ENCODE measurements at regions not wholly inside any gene's neighbourhood (a gene's known extent, or its start where the extent isn't known, plus 50 kb on each side); places are given as distances from the start of the nearest gene placed in this dataset.
A peak's percentile ranks its signal among the peaks of the same experiment; 100 is the strongest.
"Not testable (repeated sequence)": the region's sequence is repeated elsewhere in the genome, so short reads cannot be mapped to it uniquely, and the experiment has no call there.

DNA sequence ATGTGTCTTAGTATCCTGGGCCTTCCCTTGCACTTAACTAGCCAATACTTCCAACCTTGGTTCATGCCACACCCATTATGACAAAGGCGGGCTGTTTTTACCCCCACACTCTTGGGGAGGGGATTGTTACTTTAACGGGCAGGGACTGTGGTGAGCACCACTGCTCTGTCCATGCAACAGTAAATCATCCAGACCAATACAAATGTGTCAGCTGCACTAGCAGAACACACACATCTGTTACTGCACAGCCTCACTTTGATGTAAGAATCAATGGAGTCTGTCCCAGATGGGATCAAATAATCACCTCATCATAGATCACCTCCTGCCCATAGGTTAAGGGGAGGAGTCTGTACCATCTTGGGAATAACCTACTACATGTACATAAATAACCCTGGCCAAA is 58.1 kb downstream of the NPAP1 start:
- DNase-seq (ENCODE audit: low read depth), result no peak

DNA sequence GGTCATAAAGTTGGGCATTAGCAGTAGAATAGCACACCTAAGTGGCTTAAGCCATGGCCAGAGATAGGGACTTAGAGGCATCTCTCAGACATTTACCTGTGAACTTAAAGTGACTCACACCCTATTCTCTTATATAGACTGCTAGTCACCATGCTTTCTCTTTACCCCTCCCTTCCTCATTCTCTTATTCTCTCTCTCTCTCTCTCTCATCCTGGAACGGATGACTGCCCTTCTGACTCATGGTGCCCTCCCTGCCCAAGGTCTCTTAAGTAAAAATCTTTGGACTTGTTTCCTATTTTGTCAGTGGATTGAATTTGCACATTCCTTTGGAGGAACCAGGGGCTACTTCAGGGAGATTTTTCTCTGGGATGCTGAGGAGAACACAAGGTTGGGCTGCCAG is 58.8 kb downstream of the NPAP1 start:
- no peak for DNase-seq (ENCODE audit: low read depth)

DNA sequence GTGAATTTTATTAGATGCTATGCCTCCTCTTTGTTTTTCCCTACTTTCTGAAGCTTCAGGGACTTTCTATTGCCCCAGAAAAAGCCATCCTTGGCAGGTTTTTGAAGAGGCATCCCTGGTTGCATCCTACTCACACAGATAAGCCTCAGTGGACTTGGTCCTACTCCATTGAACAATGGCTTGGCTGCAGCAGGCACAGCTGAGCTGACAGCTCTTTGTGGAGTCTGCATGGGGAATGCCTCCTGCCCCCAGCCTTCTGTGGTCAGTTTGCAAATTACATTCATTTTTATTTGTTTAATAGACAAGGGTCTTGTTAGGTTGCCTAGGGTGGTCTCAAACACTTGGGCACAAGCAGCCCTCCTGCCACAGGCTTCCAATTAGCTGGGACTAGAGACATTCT is 69.7 kb downstream of the NPAP1 start:
- no peak for DNase-seq (ENCODE audit: low read depth)

DNA sequence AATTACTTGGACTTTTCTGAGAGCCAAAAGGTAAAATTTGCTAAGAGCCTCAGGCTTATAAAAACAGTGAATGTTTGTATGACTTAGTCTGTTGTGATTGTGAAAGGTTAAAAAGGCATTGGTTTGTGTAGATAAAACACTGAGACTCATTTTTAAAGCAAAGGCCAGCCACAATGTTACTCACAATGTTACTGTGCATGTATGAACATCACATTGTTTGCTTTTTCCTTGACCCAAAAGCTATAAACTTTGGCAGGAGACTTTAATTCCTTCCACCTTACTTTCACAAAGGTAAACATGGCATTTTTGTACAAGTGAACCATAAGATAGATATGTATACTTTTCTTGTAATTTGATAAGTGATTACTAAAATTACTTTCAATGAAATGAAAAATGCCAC is 70.5 kb downstream of the NPAP1 start:
- DNase-seq (ENCODE audit: low read depth), result no peak

DNA sequence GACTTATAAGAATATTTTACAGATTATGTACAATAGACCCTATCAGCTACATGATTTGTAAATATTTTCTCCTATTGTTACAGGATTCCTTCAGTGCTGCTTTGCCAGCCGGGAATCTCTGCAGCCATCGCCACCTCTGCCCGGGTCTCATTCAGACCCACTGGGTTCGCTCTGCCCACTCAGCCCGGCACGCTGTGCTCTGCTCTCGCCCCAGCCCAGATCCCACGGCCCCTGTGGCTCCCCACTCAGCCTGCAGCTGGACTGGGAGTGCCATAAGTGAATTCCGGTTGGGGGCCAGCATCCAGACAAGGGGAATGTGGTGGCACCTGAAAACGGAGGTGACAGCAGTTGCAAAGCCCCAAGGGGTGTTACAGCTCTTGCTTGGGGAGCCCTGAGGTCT is 71.8 kb downstream of the NPAP1 start:
- no peak for DNase-seq (ENCODE audit: low read depth)

DNA sequence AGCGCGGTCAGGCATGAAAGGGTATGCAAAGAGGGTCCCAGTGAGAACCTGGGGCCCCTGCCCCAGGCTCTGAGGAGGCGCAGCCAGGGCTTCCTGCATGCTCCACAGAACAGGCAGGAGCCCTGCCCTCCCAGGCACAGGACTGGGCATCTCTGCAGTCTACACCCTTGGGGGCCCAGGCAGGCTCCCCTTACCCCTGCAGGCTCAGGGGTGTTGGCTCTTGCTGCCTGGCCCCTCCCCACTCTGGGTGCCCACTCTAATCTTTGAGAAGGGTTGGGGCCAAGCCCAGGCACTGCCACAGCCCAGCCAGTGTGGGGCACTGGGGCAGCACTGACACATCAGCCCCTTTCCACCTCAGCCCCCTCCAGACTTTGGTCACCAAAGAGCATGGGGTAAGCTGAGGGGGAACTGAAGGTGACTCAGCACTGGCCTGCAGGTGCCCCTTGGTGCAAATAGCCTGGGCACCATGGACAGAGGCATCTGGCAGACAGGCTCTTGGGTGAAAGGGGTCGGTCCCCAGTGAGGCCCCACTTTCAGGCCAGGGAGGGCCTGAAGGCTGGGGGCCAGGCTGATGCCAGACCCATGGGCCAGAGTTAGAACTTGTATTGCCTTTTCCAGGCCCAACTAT is 73.4 kb downstream of the NPAP1 start:
- DNase-seq (ENCODE audit: low read depth), result no peak

DNA sequence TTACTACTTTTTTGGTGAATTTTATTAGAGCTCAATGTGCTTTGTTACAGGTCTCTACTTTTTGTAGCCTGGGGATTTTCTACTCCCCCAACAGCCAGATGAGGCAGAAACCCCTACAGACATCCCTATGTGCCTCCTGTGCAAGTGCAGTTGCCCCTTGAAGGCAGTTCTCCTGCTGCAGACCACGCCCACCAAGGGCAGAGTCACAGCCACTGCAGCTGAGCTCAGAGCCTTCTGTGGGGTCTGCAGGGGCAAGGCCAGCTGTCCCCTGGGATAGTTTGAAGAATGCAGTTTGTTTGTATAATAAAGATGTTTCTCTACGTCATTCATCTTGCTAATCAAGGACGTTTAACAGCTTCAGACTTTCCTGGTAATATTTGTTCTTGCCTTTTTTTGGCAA is 76.8 kb downstream of the NPAP1 start:
- no peak for DNase-seq (ENCODE audit: low read depth)

DNA sequence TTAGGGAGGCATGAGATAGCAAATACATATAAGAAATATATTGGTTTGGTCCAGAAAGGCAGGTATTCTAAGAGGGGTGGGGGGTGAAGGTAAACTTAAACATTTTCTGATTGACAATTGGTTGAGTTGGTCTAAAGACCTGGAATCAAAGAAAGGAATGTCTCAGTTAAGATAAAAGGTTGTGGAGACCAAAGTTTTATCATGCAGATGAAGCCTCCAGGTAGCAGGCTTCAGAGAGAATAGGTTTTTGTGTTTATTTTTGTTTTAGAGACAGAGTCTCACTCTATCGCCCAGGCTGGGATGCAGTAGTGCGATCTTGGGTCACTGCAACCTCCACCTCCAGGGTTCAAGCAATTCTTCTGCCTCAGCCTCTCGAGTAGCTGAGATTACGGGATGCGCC is 80.5 kb downstream of the NPAP1 start:
- no peak for DNase-seq (ENCODE audit: low read depth)

DNA sequence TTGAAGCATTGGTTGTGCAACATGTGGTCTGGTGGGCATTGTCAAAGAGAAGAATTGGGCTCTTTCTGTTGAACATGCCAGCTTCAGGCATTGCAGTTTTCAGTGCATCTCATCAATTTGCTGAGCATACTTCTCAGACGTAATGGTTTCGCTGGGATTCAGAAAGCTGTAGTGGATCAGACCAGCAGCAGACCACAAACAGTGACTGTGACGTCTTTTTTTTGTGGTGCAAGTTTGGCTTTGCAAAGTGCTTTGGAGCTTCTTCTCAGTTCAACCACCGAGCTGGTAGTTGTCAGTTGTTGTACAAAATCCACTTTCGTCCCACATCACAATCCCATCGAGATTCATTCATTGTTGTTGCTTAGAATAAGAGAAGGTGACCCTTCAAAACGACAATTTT is 84.5 kb downstream of the NPAP1 start:
- no peak for DNase-seq (ENCODE audit: low read depth)

DNA sequence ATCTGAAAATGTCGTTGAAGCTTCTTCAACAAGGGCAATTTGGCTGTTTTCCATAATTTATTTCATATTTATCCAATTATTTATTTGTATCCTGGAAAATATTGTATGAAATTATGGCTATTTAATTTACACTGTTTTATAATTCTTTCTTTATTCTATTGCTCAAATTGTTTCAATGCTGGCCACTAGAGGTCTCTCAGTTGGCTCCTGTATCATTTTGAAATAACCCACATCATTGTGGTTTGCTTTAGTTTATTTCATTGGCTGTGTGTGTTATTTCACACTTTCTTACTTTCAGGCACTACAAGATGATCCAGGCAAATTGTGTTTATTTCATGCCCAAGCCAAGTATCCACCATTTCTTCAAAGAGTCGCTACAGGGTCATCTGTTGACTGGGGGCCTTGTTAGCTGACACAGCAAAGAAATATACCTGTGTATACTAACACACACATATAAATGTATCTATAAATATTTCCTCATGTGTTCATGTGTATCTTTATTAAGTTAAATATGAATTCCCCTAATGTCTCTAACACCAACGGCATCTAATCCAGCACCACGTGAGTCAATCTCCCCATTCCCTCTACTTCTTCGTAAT is 86.2 kb downstream of the NPAP1 start:
- no peak for DNase-seq (ENCODE audit: low read depth)

DNA sequence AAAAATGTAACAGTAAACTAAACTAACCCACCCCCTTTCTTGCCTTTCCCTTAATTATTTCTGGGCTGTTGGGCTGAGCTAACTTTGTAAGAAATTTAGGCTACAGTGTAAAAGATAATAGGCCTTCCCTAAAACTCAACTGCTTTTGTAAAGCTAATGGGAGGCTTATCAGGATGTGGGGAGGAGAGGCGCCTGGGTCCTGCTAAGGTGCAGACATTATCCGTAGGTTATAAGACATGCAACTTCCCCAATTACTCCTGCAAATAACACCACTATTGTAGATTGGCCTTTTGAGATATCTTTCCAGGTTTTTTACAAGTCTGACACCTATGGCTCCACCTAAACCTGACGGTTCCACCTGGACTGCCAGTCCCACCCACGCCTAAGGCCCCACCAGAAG is 88.3 kb downstream of the NPAP1 start:
- no peak for DNase-seq (ENCODE audit: low read depth)

DNA sequence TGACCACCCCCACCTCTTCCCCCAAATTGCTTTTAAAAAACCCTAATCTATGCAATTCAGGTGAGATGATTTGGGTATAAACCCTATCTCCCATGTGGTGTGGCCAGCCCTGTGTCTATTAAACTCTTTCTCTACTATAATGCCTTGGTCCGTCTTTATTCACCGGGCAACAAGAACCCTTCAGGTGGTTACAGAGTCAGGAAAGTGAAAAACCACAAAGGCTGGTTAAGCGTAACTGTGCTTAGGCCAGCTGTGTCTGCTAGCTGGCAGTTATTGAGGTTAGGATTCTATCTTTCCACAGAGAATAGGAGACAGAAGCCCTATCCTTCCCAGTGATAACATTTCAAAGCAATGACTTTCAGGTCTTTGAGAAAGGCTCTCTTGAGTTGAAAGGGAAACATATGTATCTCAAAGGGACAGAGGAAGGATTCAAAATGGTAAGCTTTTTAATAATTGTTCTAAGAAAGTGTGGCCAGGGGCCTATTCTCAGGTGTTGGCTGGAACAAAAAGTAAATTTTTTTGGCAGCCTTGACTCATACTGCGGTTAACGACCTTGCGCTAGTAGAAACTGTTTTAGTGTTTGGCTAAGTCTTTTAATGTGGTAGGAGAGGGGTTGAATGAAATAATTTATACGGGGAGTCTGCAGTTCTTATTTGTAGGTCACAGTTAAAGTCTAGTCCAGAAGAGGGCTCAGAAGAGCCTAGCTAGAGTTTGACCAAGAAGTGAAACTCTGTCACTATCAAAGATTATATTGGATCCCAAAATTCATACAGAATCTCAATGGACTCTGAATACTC is 89.0 kb downstream of the NPAP1 start:
- no peak for DNase-seq (ENCODE audit: low read depth)

DNA sequence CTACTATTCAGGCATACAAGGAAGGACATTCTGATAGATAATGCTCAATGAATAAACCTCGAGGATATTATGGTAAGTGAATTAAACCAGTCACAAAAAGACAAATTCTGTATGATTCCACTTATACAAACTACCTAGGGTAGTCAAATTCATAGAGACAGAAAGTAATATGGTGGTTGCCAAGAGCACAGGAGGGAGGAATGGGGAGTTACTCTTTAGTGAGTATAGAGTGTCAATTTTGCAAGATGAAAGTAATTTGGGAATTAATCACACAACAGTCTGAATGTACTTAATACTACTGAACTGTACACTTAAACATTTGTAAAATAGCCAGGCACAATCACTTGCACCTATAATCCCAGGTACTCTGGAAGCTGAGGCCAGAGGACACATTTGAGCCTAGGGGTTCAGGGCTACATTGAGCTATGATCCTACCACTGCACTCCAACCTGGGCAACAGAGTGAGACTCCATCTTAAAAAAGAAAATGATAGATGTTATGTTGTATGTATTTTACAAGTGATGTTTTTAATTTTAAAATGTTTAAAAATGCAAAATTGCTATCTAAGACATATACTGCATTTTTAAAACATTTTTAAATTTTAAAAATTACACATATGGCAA is 91.0 kb downstream of the NPAP1 start:
- no peak for DNase-seq (ENCODE audit: low read depth)

DNA sequence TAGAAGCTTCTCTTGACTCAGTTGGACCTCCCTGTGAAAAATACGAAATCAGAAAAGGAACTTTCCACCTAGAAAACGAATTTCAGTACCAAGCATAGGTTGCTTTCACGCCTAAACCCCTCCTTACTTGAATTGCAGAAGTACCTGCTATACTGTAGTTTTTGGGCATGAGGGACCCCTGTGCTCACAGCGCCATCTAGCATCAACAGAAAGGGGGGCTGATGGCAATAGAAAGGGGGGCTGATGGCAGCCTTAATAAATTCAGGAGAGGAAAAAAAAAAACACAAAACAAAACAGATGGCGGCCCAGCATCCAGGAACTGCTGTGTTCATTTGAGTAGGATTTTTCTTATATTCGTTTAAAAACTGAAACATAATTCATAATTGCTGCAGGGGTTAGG is 96.7 kb downstream of the NPAP1 start:
- no peak for DNase-seq (ENCODE audit: low read depth)

DNA sequence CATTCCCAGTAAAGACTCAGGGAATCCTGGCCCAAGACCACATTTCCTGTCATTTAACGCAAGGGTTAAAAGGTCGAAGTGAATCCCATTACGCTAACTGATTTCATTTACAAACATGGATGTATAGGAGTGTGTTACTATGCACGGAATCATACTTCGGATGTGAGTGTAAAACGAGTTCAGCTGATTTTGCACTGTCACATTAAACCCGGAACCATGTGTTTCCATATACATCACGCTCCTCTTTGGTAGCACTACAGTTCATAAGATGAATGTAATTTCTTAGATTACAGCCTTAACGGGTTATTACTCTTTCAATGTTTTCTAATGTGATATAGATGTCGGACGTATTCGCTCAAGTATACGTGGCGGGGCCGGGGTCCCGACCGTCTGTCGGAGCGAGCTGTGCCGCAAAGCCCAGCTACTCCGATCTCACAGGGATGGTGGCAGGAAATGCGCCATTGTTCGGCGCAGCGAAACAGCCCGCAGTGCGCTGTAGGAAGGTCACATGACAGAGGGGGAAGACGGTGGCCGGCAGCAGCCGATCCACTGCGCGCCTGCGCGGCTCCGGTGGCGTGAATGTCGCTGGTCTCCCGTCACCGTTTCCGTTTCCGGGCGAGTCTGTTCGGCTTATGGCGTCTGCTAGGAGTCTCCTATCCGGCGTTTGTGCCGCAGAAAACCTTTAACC is 97.3 kb downstream of the NPAP1 start:
- peak; percentile 32 for DNase-seq (ENCODE audit: low read depth)

DNA sequence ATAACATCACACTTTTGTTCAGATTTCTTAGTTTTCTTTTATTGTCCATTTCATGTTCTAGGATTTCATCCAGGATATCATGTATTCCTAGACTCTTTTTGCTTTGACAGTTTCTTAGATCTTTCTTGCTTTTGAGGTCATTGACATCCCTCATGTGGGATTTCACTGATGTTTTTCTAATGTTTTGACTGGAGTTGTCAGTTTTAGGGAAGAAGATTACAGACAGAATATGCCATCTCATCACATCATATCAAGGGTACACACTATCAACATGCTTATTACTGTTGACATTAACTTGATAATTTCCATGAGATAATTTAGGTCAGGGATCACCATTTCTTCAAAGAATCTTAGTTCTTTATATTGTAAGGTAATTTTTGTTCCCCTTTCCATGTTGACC is 101.7 kb downstream of the NPAP1 start:
- no peak for DNase-seq (ENCODE audit: low read depth)

DNA sequence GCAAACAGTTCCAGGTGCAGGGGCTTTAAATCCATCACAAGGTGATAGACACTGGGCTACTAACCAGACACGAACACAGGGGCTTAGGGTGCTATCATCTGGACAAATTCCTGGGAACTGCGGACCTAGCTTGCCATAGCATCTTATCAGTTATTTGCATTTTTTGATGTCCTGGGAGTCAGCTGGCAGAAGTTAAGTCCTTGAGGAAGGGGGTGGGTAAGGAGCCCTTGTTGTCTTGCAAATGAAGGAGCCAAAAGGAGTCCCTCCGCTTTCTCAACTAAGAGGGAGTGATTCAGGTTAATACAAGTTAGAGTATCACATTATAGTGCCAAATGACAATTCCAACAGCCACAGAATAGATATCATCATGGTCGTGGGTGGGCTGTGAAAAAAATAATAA is 108.9 kb downstream of the NPAP1 start:
- no peak for DNase-seq (ENCODE audit: low read depth)

DNA sequence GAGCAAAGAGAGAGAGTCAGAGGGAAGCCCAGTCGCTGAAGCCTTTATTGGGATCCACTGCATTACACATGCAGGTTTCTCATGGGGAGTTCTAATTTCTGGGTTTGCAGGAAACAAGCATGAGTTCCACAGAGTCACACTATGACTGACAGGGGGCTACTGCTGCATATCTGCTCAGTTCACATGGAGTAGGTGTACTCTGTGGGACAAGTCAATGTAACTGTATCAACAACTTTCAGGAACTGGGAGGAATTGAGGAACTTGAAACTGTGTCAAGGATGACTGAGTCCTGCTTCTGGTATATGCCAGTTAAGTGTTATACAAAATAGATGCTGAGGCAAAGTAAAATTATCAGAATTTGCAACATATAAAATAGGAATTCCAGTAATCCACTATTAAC is 110.8 kb downstream of the NPAP1 start:
- no peak for DNase-seq (ENCODE audit: low read depth)

DNA sequence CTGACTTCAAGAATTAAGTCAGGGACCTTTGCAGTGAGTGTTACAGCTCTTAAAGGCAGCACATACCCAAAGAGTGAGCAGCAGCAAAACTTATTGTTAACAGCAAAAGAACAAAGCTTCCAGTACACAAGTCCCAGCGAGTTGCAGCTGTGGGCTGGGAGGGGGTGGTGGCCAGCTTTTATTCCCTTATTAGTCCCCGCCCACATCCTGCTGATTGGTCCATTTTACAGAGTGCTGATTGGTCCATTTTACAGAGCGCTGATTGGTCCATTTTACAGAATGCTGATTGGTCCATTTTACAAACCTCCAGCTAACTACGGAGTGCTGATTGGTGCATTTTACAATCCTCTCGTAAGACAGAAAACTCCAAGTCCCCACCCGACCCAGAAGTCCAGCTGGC is 127.0 kb downstream of the NPAP1 start:
- DNase-seq (ENCODE audit: low read depth), result not testable (repeated sequence)

DNA sequence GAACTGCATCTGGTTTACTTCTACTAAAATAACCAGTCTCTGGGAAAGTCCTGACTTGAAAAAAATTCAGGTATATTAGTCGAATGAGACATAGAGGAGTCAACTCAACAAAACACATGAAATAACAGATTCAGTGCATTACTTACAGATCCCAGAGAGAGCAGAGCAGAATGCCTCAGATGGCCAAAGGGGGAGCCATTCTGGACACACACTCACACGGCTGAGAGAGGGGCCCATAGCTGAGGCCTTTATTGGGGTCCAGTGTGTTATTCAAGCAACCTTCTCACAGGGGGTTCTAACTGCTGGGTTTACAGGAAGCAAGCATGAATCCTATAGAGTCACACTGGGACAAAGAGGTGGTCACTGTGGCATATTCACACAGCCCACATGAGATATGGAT is 135.1 kb upstream of the SNRPN start:
- no peak for DNase-seq (ENCODE audit: low read depth)

DNA sequence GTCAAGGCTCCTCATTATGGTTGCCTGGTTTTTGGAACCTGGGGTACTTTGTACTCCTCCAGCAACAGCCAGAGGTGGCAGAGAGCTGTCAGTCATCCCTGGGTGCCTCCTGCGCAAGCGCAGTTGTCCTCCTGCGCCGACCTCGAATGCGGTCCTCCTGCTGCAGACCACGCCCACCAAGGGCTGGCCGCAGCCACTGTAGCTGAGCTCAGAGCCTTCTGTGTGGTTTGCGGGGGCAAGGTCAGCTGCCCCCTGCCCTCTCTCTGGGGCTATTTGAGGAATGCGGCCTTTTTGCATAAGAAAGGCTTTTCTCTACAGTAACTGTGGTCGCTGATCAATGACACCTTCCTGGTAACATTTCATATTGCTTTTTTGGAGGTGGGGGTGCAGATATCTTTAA is 131.3 kb upstream of the SNRPN start:
- no peak for DNase-seq (ENCODE audit: low read depth)

DNA sequence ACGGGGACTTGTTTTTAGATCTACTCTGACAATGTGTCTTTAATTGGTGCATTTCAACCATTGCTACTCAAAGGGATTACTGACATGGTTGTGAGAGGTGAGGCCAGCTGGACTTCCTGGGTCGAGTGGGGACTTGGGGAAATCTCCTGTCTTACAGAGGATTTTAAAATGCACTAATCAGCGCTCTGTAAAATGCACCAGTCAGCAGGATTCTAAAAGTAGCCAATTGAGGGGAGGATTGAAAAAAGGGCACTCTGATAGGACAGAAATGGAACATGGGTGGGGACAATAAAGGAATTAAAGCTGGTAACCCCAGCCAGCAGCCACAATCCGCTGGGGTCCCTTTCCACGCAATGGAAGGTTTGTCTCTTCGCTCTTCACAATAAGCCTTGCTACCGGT is 122.5 kb upstream of the SNRPN start:
- no peak for DNase-seq (ENCODE audit: low read depth)

DNA sequence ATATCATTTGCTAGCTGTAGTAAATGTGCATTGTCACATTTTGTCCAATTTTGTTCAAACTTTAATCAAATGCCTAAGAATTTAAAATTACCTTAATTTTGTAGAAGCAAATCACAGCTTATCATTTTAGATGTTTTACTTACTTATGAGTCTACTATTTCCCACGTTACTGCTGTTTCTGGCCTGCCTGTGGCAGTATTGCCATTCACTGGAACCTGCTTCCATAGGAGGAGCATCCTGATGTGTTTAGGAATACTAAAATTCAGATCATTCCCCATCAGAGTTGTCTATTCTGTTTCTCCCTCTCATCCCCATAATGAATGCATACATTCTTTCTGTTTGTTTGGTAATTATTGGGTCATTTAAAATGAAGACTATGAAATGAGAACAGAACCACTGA is 119.5 kb upstream of the SNRPN start:
- DNase-seq (ENCODE audit: low read depth), result no peak
